Liver (tissue), 8 donors: ENCODE measurements at regions not wholly inside any gene's neighbourhood (a gene's known extent, or its start where the extent isn't known, plus 50 kb on each side); places are given as distances from the start of the nearest gene placed in this dataset.

Source experiments
- DNase-seq: peaks from one replicate; pipeline ENCODE4 v3.0.0-alpha.2; 2017; ENCODE audit warnings: low spot score
- H3K27ac ChIP-seq, 2 donors: one replicate each; pipeline ENCODE4 v1.7.0; 2013; ENCODE audit warnings: inconsistent platforms in 2 of 2, low read length in 2 of 2, control low read depth in 1 of 2, low read depth in 1 of 2, mild to moderate bottlenecking in 1 of 2
- H3K27me3 ChIP-seq, 4 donors: one replicate each; pipeline versions ENCODE4 v1.6.1 to v1.7.0; 2013; ENCODE audit warnings: low read length in 3 of 4, inconsistent platforms in 1 of 4, mild to moderate bottlenecking in 1 of 4, moderate library complexity in 1 of 4; ENCODE audit not compliant: control insufficient read depth in 4 of 4, insufficient read depth in 4 of 4
- H3K36me3 ChIP-seq, 4 donors: one replicate each; pipeline versions ENCODE4 v1.6.1 to v1.7.0; 2013; ENCODE audit warnings: low read length in 3 of 4, mild to moderate bottlenecking in 3 of 4, low read depth in 1 of 4, moderate library complexity in 1 of 4; ENCODE audit not compliant: control insufficient read depth in 4 of 4, insufficient read depth in 3 of 4
- H3K4me1 ChIP-seq, 4 donors: one replicate each; pipeline versions ENCODE4 v1.6.1 to v1.7.0; 2013; ENCODE audit warnings: low read length in 3 of 4, mild to moderate bottlenecking in 3 of 4, moderate library complexity in 1 of 4; ENCODE audit not compliant: control insufficient read depth in 4 of 4, insufficient read depth in 4 of 4
- H3K4me3 ChIP-seq, 3 donors: one replicate each; pipeline versions ENCODE4 v1.6.1 to v1.7.0; 2013; ENCODE audit warnings: low read length in 3 of 3, control low read depth in 1 of 3, low read depth in 1 of 3, mild to moderate bottlenecking in 1 of 3
- H3K9ac ChIP-seq, 2 donors: one replicate each; pipeline ENCODE4 v1.7.0; 2013; ENCODE audit warnings: low read length in 2 of 2, mild to moderate bottlenecking in 2 of 2, moderate library complexity in 2 of 2, control low read depth in 1 of 2, low read depth in 1 of 2
- H3K9me3 ChIP-seq, 4 donors: one replicate each; pipeline versions ENCODE4 v1.6.1 to v1.7.0; 2013; ENCODE audit warnings: low read length in 3 of 4; ENCODE audit not compliant: control insufficient read depth in 4 of 4
- EGR1 ChIP-seq, 2 donors: IDR thresholded peaks; 2 replicates each; pipeline ENCODE4 v1.6.1; 2016 to 2018; ENCODE audit warnings: antibody characterized with exemption in 2 of 2, low read depth in 2 of 2
- FOXA1 ChIP-seq: IDR thresholded peaks from 2 replicates; pipeline ENCODE4 v1.6.1; 2016; ENCODE audit warnings: antibody characterized with exemption
- FOXA2 ChIP-seq: IDR thresholded peaks from 2 replicates; pipeline ENCODE4 v1.6.1; 2016; ENCODE audit warnings: antibody characterized with exemption
- GABPA ChIP-seq, 2 donors: IDR thresholded peaks in 1 of 2; conservative IDR thresholded peaks in 1 of 2; 2 replicates each; pipeline ENCODE4 v1.6.1; 2016; ENCODE audit warnings: antibody characterized with exemption in 2 of 2, mild to moderate bottlenecking in 1 of 2, moderate library complexity in 1 of 2
- HNF4A ChIP-seq, 2 donors: conservative IDR thresholded peaks; 2 replicates each; pipeline ENCODE4 v1.6.1; 2016; ENCODE audit warnings: antibody characterized with exemption in 2 of 2, mild to moderate bottlenecking in 2 of 2
- HNF4G ChIP-seq: IDR thresholded peaks from 2 replicates; pipeline ENCODE4 v1.6.1; 2016; ENCODE audit warnings: antibody characterized with exemption
- JUND ChIP-seq, 2 donors: IDR thresholded peaks; 2 replicates each; pipeline ENCODE4 v1.6.1; 2016; ENCODE audit warnings: antibody characterized with exemption in 2 of 2
- NR2F2 ChIP-seq: IDR thresholded peaks from 2 replicates; pipeline ENCODE4 v1.6.1; 2016; ENCODE audit warnings: antibody characterized with exemption
- RAD21 ChIP-seq, 2 donors: IDR thresholded peaks; 2 replicates each; pipeline ENCODE4 v1.6.1; 2016; ENCODE audit warnings: antibody characterized with exemption in 2 of 2, mild to moderate bottlenecking in 2 of 2
- RXRA ChIP-seq, 2 donors: IDR thresholded peaks; 2 replicates each; pipeline ENCODE4 v1.6.1; 2017 to 2018; ENCODE audit warnings: antibody characterized with exemption in 2 of 2, mild to moderate bottlenecking in 1 of 2
- SP1 ChIP-seq: IDR thresholded peaks from 2 replicates; pipeline ENCODE4 v1.6.1; 2018; ENCODE audit warnings: antibody characterized with exemption, mild to moderate bottlenecking
- TAF1 ChIP-seq: conservative IDR thresholded peaks from 2 replicates; pipeline ENCODE4 v1.6.1; 2016; ENCODE audit warnings: antibody characterized with exemption, mild to moderate bottlenecking
- YY1 ChIP-seq: IDR thresholded peaks from 2 replicates; pipeline ENCODE4 v1.6.1; 2016; ENCODE audit warnings: antibody characterized with exemption, mild to moderate bottlenecking
- WGBS: extraction: QIAGEN DNeasy Blood & Tissue Kit; methylation state at CpG from one replicate; pipeline ENCODE4 v1.1.7; 2013; 5-methylcytosine and 5-hydroxymethylcytosine counted together
- TF ChIP-seq, protein P1 (sequence below): IDR thresholded peaks from 2 replicates; pipeline ENCODE4 v1.6.1; 2016; ENCODE audit warnings: antibody characterized with exemption
- TF ChIP-seq, protein P2 (sequence below): IDR thresholded peaks from 2 replicates; pipeline ENCODE4 v1.6.1; 2016; ENCODE audit warnings: antibody characterized with exemption
- TF ChIP-seq, protein P3 (sequence below): IDR thresholded peaks from 2 replicates; pipeline ENCODE4 v1.6.1; 2016; ENCODE audit warnings: antibody characterized with exemption
- TF ChIP-seq, protein P4 (sequence below): fragments of 150-350 bp; IDR thresholded peaks from 2 replicates; pipeline ENCODE4 v1.5.1; 2017; ENCODE audit warnings: improper control_type of control experiment, low read depth, low read length; ENCODE audit not compliant: missing input control
- TF ChIP-seq, protein P5 (sequence below): IDR thresholded peaks from 2 replicates; pipeline ENCODE4 v1.6.1; 2016; ENCODE audit warnings: antibody characterized with exemption, mild to moderate bottlenecking
- donor health status: healthy.
- donor health status: healthy.
- donor health status: healthy.
- donor health status: healthy.
- donor health status: healthy.

DNA sequence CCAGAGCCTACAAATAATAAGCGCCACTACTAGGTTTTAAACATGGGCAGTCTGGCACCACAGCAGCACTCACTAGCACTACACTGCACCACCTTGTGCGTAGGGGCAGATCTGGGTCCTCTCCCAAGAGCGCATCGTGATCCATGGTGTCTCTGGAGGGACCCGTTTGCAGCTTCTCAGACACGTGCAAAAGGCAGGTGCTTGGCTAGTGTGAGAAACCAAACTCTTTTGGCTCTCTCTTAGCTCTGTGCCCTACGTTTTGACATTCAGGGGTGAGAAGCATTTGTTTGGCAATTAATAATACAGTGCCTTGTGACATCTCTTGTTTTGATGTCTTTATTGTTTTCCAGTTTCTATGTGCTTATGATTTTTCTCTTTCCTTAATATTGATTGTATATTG, 75.4 kb upstream of the EGFLAM start:
- 90% methylated on average over 7 of the region's 7 CpGs for WGBS
- Histone ChIP-seq H3K4me1 (no peaks in the 10 kb centered on the region), H3K9me3 (no peaks in the 10 kb centered on the region), H3K27me3 (peaks cover 0 to 2% (median 0%) of the 10 kb centered on the region in 4 donors), H3K36me3 (no peaks in the 10 kb centered on the region), H3K9ac (no peak overlapping the region), H3K27ac (no peak overlapping the region), H3K4me3 (no peak overlapping the region)
- no peak for DNase-seq
- no peak for TF ChIP-seq HNF4G
- no peak for TF ChIP-seq NR2F2
- TF ChIP-seq HNF4A (conservative IDR thresholded peaks at IDR 0.05) = no peak
- no peak for TF ChIP-seq EGR1 (IDR thresholded peaks at IDR 0.05; ENCODE audit: low read depth in 2 of 2)
- TF ChIP-seq RXRA (IDR thresholded peaks at IDR 0.05) = no peak
- TF ChIP-seq, protein P1, sequence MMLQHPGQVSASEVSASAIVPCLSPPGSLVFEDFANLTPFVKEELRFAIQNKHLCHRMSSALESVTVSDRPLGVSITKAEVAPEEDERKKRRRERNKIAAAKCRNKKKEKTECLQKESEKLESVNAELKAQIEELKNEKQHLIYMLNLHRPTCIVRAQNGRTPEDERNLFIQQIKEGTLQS = no peak
- TF ChIP-seq YY1 = no peak
- TF ChIP-seq RAD21 (IDR thresholded peaks at IDR 0.05) = no peak
- no peak for TF ChIP-seq TAF1
- no peak for TF ChIP-seq FOXA2
- TF ChIP-seq GABPA (IDR thresholded peaks at IDR 0.05 in 1 of 2, conservative IDR thresholded peaks at IDR 0.05 in 1 of 2) = no peak
- TF ChIP-seq, protein P2, sequence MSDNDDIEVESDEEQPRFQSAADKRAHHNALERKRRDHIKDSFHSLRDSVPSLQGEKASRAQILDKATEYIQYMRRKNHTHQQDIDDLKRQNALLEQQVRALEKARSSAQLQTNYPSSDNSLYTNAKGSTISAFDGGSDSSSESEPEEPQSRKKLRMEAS = no peak
- TF ChIP-seq, protein P3, sequence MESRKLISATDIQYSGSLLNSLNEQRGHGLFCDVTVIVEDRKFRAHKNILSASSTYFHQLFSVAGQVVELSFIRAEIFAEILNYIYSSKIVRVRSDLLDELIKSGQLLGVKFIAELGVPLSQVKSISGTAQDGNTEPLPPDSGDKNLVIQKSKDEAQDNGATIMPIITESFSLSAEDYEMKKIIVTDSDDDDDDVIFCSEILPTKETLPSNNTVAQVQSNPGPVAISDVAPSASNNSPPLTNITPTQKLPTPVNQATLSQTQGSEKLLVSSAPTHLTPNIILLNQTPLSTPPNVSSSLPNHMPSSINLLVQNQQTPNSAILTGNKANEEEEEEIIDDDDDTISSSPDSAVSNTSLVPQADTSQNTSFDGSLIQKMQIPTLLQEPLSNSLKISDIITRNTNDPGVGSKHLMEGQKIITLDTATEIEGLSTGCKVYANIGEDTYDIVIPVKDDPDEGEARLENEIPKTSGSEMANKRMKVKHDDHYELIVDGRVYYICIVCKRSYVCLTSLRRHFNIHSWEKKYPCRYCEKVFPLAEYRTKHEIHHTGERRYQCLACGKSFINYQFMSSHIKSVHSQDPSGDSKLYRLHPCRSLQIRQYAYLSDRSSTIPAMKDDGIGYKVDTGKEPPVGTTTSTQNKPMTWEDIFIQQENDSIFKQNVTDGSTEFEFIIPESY = no peak
- no peak for TF ChIP-seq SP1
- TF ChIP-seq, protein P4, sequence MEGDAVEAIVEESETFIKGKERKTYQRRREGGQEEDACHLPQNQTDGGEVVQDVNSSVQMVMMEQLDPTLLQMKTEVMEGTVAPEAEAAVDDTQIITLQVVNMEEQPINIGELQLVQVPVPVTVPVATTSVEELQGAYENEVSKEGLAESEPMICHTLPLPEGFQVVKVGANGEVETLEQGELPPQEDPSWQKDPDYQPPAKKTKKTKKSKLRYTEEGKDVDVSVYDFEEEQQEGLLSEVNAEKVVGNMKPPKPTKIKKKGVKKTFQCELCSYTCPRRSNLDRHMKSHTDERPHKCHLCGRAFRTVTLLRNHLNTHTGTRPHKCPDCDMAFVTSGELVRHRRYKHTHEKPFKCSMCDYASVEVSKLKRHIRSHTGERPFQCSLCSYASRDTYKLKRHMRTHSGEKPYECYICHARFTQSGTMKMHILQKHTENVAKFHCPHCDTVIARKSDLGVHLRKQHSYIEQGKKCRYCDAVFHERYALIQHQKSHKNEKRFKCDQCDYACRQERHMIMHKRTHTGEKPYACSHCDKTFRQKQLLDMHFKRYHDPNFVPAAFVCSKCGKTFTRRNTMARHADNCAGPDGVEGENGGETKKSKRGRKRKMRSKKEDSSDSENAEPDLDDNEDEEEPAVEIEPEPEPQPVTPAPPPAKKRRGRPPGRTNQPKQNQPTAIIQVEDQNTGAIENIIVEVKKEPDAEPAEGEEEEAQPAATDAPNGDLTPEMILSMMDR = no peak
- TF ChIP-seq, protein P5, sequence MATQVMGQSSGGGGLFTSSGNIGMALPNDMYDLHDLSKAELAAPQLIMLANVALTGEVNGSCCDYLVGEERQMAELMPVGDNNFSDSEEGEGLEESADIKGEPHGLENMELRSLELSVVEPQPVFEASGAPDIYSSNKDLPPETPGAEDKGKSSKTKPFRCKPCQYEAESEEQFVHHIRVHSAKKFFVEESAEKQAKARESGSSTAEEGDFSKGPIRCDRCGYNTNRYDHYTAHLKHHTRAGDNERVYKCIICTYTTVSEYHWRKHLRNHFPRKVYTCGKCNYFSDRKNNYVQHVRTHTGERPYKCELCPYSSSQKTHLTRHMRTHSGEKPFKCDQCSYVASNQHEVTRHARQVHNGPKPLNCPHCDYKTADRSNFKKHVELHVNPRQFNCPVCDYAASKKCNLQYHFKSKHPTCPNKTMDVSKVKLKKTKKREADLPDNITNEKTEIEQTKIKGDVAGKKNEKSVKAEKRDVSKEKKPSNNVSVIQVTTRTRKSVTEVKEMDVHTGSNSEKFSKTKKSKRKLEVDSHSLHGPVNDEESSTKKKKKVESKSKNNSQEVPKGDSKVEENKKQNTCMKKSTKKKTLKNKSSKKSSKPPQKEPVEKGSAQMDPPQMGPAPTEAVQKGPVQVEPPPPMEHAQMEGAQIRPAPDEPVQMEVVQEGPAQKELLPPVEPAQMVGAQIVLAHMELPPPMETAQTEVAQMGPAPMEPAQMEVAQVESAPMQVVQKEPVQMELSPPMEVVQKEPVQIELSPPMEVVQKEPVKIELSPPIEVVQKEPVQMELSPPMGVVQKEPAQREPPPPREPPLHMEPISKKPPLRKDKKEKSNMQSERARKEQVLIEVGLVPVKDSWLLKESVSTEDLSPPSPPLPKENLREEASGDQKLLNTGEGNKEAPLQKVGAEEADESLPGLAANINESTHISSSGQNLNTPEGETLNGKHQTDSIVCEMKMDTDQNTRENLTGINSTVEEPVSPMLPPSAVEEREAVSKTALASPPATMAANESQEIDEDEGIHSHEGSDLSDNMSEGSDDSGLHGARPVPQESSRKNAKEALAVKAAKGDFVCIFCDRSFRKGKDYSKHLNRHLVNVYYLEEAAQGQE = no peak
- TF ChIP-seq JUND (IDR thresholded peaks at IDR 0.05) = no peak

DNA sequence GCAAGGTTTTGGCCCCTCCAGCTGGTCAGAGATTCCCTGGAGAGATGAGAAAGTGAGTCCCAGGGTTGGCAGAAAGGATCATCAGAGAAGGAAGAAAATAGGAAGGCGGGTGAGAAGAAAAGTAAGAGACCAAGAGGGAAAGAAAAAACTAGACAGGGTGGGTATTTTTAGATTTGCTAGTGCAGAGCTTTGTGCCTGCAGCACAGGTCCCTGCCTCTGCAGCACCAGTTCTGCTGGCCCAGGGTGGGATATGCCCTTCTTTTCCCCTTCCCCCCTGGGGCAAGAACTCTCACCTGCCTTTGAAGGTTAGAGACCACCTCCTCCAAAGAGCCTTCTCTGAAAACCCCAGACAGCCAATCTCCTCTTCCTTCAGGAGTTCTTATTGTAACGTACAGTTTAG, 90.3 kb upstream of the EGFLAM start:
- Histone ChIP-seq H3K9me3 (no peaks in the 10 kb centered on the region), H3K36me3 (no peaks in the 10 kb centered on the region)
- WGBS = 56% methylated on average over 2 of the region's 2 CpGs
- TF ChIP-seq, protein P1 = no peak
- TF ChIP-seq FOXA1 (no peak), HNF4G (no peak), JUND (IDR thresholded peaks at IDR 0.05) (no peak), YY1 (no peak), RAD21 (IDR thresholded peaks at IDR 0.05) (no peak), TAF1 (no peak), SP1 (no peak), RXRA (IDR thresholded peaks at IDR 0.05) (no peak), HNF4A (conservative IDR thresholded peaks at IDR 0.05) (no peak), NR2F2 (no peak), EGR1 (IDR thresholded peaks at IDR 0.05; ENCODE audit: low read depth in 2 of 2) (no peak)
- TF ChIP-seq, protein P2 = no peak
- TF ChIP-seq, protein P5 = no peak

More for the DNA sequence above, 90.3 kb upstream of the EGFLAM start:
- H3K9ac ChIP-seq = no peak overlapping the region
- no peak for DNase-seq
- H3K27ac ChIP-seq = no peak overlapping the region
- H3K4me1 ChIP-seq = no peaks in the 10 kb centered on the region
- no peak overlapping the region for H3K4me3 ChIP-seq
- peaks cover 0 to 2% (median 0%) of the 10 kb centered on the region in 4 donors for H3K27me3 ChIP-seq
